HG02938 (cell line): ENCODE measurements at regions not wholly inside any gene's neighbourhood (a gene's known extent, or its start where the extent isn't known, plus 50 kb on each side); places are given as distances from the start of the nearest gene placed in this dataset.

Experiments
- ATAC-seq: cut with Tn5 transposase; IDR thresholded peaks from one replicate; pipeline ENCODE4 v1.9.1; 2021; ENCODE audit warnings: mild to moderate bottlenecking, moderate library complexity; ENCODE audit not compliant: unreplicated experiment

GRCh38 chr1:214977700-214978374 lies 104.7 kb upstream of the KCNK2 start:
- no peak for ATAC-seq

GRCh38 chr1:214979191-214979590 lies 103.3 kb upstream of the KCNK2 start:
- no peak for ATAC-seq

GRCh38 chr1:214980921-214981320 lies 101.6 kb upstream of the KCNK2 start:
- no peak for ATAC-seq

- no peak for ATAC-seq
These were observed 99.2 kb upstream of the KCNK2 start for GRCh38 chr1:214983126-214983869.

- ATAC-seq: no peak
These were observed 93.2 kb upstream of the KCNK2 start for GRCh38 chr1:214989341-214989740.

- no peak for ATAC-seq
These were observed 91.9 kb upstream of the KCNK2 start for GRCh38 chr1:214990619-214991018.

GRCh38 chr1:214991691-214992315 lies 90.7 kb upstream of the KCNK2 start:
- ATAC-seq: no peak

GRCh38 chr1:214993419-214993818 lies 89.1 kb upstream of the KCNK2 start:
- ATAC-seq: no peak

GRCh38 chr1:214997685-214998084 lies 84.9 kb upstream of the KCNK2 start:
- no peak for ATAC-seq

GRCh38 chr1:215001419-215002021 lies 81.0 kb upstream of the KCNK2 start:
- peak; percentile 94 for ATAC-seq

- ATAC-seq: no peak
These were observed 80.1 kb upstream of the KCNK2 start for GRCh38 chr1:215002471-215002870.

GRCh38 chr1:215003686-215004085 lies 78.9 kb upstream of the KCNK2 start:
- ATAC-seq: no peak

- no peak for ATAC-seq
These were observed 78.3 kb upstream of the KCNK2 start for GRCh38 chr1:215004121-215004827.

- no peak for ATAC-seq
These were observed 77.5 kb upstream of the KCNK2 start for GRCh38 chr1:215005078-215005477.

- no peak for ATAC-seq
These were observed 76.7 kb upstream of the KCNK2 start for GRCh38 chr1:215005656-215006345.

- ATAC-seq: no peak
These were observed 74.7 kb upstream of the KCNK2 start for GRCh38 chr1:215007880-215008279.

- no peak for ATAC-seq
These were observed 64.0 kb upstream of the KCNK2 start for GRCh38 chr1:215018555-215018954.

- no peak for ATAC-seq
These were observed 60.3 kb upstream of the KCNK2 start for GRCh38 chr1:215022204-215022603.

GRCh38 chr1:215022741-215023141 lies 59.8 kb upstream of the KCNK2 start:
- ATAC-seq: no peak

- ATAC-seq: no peak
These were observed 59.2 kb upstream of the KCNK2 start for GRCh38 chr1:215023155-215023832.
